GM19395 (cell line): ENCODE measurements at regions not wholly inside any gene's neighbourhood (a gene's known extent, or its start where the extent isn't known, plus 50 kb on each side); places are given as distances from the start of the nearest gene placed in this dataset.
"Not testable (repeated sequence)": the region's sequence is repeated elsewhere in the genome, so short reads cannot be mapped to it uniquely, and the experiment has no call there.

Experiments used
- ATAC-seq: cut with Tn5 transposase; IDR thresholded peaks from one replicate; pipeline ENCODE4 v1.9.1; 2021; ENCODE audit warnings: mild to moderate bottlenecking, moderate library complexity; ENCODE audit not compliant: unreplicated experiment

DNA sequence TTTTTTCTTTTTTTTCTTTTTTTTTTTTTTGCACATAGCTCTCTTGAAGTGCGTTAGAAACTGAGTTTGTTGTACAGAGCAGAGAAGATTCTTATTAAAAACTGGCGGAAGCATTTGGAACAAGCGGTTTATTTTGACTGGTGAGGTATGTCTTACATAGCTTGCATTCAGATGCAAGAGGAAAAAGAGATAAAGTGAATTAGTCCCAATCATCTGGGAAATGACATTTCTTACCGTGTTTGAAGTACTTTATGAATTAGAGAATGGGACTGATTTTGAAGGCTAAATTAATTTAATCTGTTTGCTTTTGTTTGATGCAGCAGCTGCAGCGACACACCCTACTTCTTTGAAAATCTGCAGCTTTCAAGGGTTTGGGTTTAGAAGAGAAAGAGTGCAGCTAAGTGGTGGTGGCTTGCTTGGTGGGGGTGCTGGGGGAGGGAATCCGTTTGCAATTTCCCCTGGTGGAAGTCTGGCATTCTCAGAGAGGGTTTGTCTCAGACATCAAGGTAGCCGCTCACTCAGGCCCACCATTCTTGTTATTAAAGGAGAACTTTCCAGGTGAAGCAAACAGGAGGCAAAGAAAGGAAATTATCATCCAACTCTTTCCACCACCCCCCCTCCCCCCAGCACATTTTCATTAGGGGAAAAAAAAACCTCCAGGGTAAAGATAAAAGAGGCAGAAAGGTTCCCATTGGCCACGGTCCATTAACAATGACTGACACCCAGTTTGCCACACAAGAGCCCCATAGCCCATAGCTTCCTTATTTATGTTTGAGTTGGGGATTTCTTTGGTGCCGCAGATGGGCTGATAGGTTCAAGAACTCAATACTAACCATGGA lies 231.7 kb downstream of the SKIDA1 start:
- ATAC-seq: no peak

GRCh38 chr10:21292763-21293517 lies 232.5 kb downstream of the SKIDA1 start:
- no peak for ATAC-seq

DNA sequence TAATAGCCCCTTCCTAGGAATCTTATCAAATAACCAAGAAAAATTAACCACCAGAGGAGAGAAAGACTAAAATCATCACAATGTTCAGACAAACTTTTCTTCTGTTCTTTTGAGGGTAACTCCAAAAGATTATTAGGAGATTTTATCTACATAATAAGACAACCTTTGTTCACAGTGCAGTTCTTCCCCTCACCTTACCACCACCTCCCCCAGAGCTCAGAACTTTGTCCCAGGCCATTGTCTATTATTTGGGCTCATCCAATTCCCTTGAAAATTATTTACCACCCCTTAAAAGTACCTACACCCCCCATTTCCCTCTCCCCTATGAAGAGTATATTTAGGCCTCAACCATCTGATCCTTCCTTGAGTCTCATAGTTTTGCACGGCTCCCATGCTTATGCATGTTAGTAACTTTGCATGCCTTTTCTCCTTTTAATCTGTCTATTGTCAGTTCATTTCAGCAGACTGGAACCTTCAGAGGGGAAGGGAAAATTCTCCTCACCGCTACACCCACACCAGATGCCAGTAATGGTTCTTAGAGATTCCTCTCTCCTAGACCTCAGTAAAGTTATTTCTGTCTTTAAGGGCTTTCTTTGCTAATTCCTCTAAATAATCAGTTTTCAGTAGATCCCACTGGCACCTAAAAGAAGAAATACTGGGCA lies 234.9 kb downstream of the SKIDA1 start:
- ATAC-seq: no peak

DNA sequence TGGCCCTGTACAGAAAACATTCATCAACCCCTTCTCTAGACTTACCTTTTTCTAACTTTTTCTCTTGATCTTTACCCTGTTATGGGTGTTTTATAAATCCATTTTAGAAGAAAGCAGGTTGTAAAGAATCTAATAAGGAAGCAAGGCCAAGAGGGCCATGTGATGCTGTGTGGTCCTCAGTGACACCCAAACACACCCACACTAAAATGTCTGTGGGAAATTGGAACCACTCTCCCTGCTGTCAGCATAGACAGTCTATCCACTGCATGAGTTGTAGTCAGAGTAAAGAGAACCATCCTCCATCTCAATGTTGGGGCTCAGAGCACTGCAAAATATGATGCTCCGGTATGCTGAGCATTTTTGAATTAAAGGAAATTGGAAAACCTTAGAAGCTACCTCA lies 235.5 kb downstream of the SKIDA1 start:
- no peak for ATAC-seq

- ATAC-seq: no peak
Measured at GRCh38 chr10:21289271-21289670, 236.2 kb downstream of the SKIDA1 start.

DNA sequence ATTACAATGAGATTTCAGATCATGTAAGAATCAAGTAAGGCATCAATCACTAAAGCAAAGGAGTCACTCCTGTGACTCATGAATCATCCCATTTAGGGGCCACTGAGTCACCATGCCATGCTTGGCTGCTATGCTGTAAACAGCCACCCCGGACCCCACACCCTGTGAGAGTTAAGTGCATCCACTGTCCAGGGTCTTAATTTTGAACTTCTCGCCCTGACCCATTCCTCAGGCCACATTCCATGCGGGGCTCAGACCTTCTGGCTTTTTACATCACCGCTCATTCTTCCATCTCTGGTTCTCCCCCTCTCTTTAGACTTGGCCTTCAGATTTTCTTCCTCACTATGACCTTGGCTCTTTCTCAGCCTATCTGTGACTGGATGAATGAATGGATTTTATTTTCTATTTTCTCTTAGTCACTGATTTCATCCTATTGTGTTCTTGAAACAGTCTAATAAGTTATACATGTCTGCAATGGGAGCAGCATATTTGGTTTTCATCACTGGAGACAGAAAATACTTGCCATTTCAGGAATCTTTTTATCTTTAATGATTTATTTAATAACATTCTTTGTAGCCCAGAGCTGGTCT lies 239.6 kb downstream of the SKIDA1 start:
- no peak for ATAC-seq

DNA sequence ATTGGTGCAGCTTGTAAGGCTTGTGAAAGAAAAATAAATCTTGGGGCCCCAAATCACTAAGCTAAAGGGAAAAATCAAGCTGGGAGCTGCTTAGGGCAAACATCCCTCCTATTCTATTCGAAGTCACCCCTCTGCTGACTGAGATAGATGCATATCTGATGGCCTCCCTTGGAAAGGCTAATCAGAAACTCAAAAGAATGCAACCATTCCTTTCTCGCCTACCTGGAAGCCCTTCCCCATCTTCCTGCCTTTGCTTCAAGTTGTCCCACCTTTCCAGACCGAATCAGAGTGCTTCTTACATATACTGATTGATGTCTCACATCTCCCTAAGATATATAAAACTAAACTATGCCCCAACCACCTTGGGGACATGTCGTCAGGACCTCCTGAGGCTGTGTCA lies 240.3 kb downstream of the SKIDA1 start:
- ATAC-seq: no peak

- ATAC-seq: no peak
Measured at GRCh38 chr10:21284301-21284700, 241.2 kb downstream of the SKIDA1 start.

- ATAC-seq: not testable (repeated sequence)
Measured at GRCh38 chr10:21283053-21283452, 242.4 kb downstream of the SKIDA1 start.

- no peak for ATAC-seq
Measured at GRCh38 chr10:21281765-21282484, 243.6 kb downstream of the SKIDA1 start.

DNA sequence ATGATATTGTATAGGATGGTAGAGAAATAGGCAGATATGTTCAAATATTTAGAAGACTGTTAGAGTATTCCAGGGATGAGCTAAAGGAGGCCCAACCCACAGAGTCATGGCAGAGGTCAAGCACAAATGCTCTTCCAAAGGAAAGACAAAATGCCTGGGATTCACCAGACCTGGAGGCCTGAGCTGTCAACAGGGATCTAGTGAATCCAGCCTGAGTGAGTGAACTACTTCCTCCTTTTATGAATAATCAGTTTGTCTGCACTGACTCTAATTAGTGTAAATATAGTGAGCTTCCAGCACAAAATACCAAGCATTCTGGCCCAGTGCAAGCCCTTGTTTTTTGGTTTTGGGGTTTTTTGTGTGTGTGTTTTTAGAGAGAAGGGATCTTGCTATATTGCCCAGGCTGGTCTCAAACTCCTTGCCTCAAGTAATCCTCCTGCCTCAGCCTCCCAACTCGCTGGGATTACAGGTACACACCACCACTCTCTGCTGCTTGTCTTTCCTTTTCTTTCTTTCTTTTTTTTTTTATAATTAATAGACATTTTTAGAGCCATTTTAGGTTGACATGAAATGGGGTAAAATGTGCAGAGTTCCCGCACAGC lies 244.4 kb downstream of the SKIDA1 start:
- no peak for ATAC-seq

DNA sequence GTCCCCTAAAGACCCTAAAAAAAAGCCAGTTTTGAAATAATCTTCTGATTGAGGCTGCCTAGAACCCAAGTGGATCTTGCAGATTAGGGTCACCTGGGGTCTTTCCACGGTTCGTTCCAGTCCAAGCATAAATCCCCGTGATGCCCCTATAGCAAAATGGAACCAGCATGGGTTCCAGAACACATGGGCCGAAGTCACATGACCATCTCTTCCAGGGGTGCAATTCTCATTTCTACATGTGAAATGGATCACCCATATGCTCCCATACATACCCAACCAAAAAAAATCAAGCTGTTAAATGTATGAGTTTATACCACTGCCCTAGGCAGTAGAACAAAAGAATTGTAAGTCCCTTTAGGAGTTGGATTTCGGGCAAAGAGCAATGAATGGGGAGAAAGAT lies 245.4 kb downstream of the SKIDA1 start:
- no peak for ATAC-seq

GRCh38 chr10:21279217-21279575 lies 246.3 kb downstream of the SKIDA1 start:
- ATAC-seq: peak; percentile 14

DNA sequence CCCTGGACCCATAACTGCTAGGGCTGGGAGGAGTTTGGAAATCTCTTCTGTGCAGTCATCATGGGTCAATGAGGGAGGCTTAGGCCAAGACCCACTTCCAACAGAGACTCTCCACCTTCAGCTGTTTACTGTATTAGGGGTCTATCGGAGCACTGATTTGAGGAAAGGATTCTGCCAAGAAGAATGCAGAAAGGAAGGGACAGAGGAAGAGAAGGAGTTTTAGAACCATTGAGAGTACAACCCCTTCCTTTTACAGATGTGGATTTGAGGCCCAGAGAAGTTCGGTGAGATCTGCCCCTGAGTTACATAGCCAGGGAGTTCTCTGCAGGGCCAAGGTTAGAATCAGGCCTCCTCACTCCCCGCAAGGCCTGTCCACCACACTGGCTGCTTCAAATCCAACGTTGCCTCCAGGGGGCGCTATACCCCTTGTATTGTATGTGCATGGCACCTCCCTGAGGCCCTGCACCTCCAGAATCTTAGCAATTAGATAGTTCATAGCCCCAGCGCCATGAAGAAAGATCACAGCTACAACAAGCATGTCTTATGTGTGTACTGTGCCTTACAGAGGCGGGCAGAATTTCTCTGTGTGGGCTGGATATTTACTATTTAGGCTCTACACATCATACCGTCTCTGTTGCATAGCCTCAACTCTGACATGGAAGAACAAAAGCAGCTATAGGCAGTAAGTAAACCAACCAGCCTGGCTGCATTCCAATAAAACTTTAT lies 246.8 kb downstream of the SKIDA1 start:
- ATAC-seq: peak; percentile 94

- ATAC-seq: no peak
Measured at GRCh38 chr10:21273400-21273968, 252.0 kb downstream of the SKIDA1 start.

GRCh38 chr10:21272643-21273399 lies 252.7 kb downstream of the SKIDA1 start:
- no peak for ATAC-seq

DNA sequence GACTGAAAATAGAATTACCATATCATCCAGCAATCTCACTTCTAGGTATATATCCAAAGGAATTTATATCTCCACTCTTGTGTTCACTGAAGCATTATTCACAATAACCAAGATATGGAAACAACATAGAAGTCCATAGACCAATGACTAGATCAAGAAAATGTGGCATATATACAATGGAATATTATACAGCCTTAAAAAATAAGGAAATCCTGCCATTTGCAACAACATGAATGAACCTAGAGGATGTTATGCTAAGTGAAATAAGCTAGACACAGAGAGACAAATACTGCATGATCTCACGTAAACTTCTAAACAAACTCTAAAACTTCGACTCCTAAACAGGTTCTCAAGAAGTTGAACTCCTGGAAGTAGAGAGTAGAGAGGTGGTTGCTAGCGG lies 254.5 kb downstream of the SKIDA1 start:
- ATAC-seq: no peak

DNA sequence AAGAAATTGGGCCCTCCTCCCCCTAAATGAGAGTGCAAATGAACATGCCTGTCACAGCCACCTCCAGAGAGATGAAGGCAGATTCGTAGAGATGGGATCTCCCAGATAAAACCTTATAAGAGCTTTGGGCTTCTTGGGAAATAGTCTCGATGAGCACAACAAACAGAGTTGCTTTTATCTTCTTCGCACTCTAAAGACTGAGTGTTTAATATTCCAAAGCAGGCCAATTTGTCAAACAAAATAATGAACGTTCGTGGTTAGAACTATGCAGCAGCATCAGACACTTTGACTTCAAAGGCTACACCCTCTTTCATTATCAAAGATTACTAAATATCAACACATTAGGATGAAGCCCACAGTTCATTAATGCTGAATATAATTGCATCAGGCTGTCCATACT lies 256.2 kb downstream of the SKIDA1 start:
- ATAC-seq: no peak

DNA sequence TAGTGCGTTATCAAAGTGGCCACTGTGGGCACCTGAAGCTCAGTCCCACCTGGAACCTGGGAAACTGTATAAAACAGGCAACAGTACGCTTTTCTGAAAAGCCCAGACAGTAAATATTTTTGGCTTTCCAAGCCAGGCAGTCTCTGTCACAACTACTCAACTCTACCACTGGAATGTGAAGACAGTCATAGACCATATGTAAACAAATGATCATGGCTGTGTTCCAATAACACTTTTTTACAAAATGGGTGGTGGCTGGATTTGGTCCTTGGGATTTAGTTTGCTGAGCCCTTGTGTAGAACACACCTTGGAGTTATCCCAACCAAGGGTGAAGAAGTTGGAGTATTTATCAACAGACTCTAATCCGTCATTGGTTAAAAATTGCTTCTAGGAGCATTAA lies 259.9 kb downstream of the SKIDA1 start:
- no peak for ATAC-seq
